ENCODE measurements at regions not wholly inside any gene's neighbourhood (a gene's known extent, or its start where the extent isn't known, plus 50 kb on each side); places are given as distances from the start of the nearest gene placed in this dataset.
"Not testable (repeated sequence)": the region's sequence is repeated elsewhere in the genome, so short reads cannot be mapped to it uniquely, and the experiment has no call there.

- H3K36me3 ChIP-seq; H3K9me3 ChIP-seq; intact Hi-C loops (cut with DNase I; ENCODE audit: low total_unique reads); DNase-seq; H3K4me3 ChIP-seq; H3K27ac ChIP-seq; H3K27me3 ChIP-seq; H3K4me1 ChIP-seq: not testable (repeated sequence)
- WGBS, 5 donors, result 40 to 100% (median 82%) methylated on average over 1 of the region's 1 CpG
Observed at GRCh38 chr15:83335542-83335941, 51.1 kb upstream of the BNC1 start.

GRCh38 chr15:83339396-83339795, 54.9 kb upstream of the BNC1 start:
- intact Hi-C loops (cut with DNase I; ENCODE audit: low total_unique reads), result no loop called here
- no peaks in the 10 kb centered on the region for H3K4me1 ChIP-seq
- H3K36me3 ChIP-seq, result no peaks in the 10 kb centered on the region
- H3K4me3 ChIP-seq, result no peak overlapping the region
- TF ChIP-seq POLR2AphosphoS5 (IDR thresholded peaks at IDR 0.05), result no peak
- TF ChIP-seq CTCF (IDR thresholded peaks at IDR 0.05), result no peak
- TF ChIP-seq EP300 (IDR thresholded peaks at IDR 0.05), result no peak
- no peak for TF ChIP-seq POLR2A (IDR thresholded peaks at IDR 0.05)
- H3K27me3 ChIP-seq, result no peaks in the 10 kb centered on the region
- no peak overlapping the region for H3K27ac ChIP-seq
- 66 to 73% (median 69%) methylated on average over 5 of the region's 5 CpGs for WGBS, 5 donors
- H3K9me3 ChIP-seq, result no peaks in the 10 kb centered on the region
- DNase-seq, result no peak

- Histone ChIP-seq H3K27ac (no peak overlapping the region), H3K9me3 (no peaks in the 10 kb centered on the region), H3K36me3 (no peaks in the 10 kb centered on the region), H3K4me3 (no peak overlapping the region), H3K27me3 (no peaks in the 10 kb centered on the region), H3K4me1 (no peaks in the 10 kb centered on the region)
- intact Hi-C loops (cut with DNase I; ENCODE audit: low total_unique reads), result no loop called here
- TF ChIP-seq POLR2AphosphoS5 (IDR thresholded peaks at IDR 0.05), result no peak
- no peak for TF ChIP-seq CTCF (IDR thresholded peaks at IDR 0.05)
- TF ChIP-seq EP300 (IDR thresholded peaks at IDR 0.05), result no peak
- TF ChIP-seq POLR2A (IDR thresholded peaks at IDR 0.05), result no peak
- DNase-seq, result no peak
- 75 to 88% (median 83%) methylated on average over 1 of the region's 1 CpG for WGBS, 5 donors
Observed at GRCh38 chr15:83340087-83340486, 55.6 kb upstream of the BNC1 start.

GRCh38 chr15:83346342-83346741, 61.9 kb upstream of the BNC1 start:
- no peaks in the 10 kb centered on the region for H3K4me1 ChIP-seq
- no peak for DNase-seq
- no peak overlapping the region for H3K4me3 ChIP-seq
- H3K27me3 ChIP-seq, result peaks cover 0 to 15% (median 0%) of the 10 kb centered on the region in 3 donors
- TF ChIP-seq CTCF (IDR thresholded peaks at IDR 0.05) (no peak), POLR2A (IDR thresholded peaks at IDR 0.05) (no peak), POLR2AphosphoS5 (IDR thresholded peaks at IDR 0.05) (no peak), EP300 (IDR thresholded peaks at IDR 0.05) (no peak)
- H3K36me3 ChIP-seq, result no peaks in the 10 kb centered on the region
- intact Hi-C loops (cut with DNase I; ENCODE audit: low total_unique reads), result no loop called here
- WGBS, 5 donors, result 72 to 79% (median 75%) methylated on average over 3 of the region's 3 CpGs
- H3K27ac ChIP-seq, result no peak overlapping the region
- H3K9me3 ChIP-seq, result no peaks in the 10 kb centered on the region

GRCh38 chr15:83352119-83352518, 67.7 kb upstream of the BNC1 start:
- TF ChIP-seq EP300 (IDR thresholded peaks at IDR 0.05) (no peak), POLR2A (IDR thresholded peaks at IDR 0.05) (no peak), CTCF (IDR thresholded peaks at IDR 0.05) (no peak), POLR2AphosphoS5 (IDR thresholded peaks at IDR 0.05) (no peak)
- H3K27me3 ChIP-seq, result peaks cover 0 to 29% (median 0%) of the 10 kb centered on the region in 3 donors
- intact Hi-C loops (cut with DNase I; ENCODE audit: low total_unique reads), result no loop called here
- 27 to 50% (median 43%) methylated on average over 1 of the region's 1 CpG for WGBS, 5 donors
- no peaks in the 10 kb centered on the region for H3K36me3 ChIP-seq
- no peak for DNase-seq
- no peaks in the 10 kb centered on the region for H3K9me3 ChIP-seq
- no peak overlapping the region for H3K4me3 ChIP-seq
- H3K4me1 ChIP-seq, result no peaks in the 10 kb centered on the region
- no peak overlapping the region for H3K27ac ChIP-seq

All from stomach (tissue), 8 donors.